ENCODE measurements at regions not wholly inside any gene's neighbourhood (a gene's known extent, or its start where the extent isn't known, plus 50 kb on each side); places are given as distances from the start of the nearest gene placed in this dataset.

GRCh38 chr18:64337018-64337417 is 188.1 kb upstream of the LINC00305 start:
- TF ChIP-seq EP300 (conservative IDR thresholded peaks at IDR 0.05; ENCODE audit: poor library complexity, severe bottlenecking) (no peak), TAF1 (IDR thresholded peaks at IDR 0.05; ENCODE audit: low read depth) (no peak), CTCF (IDR thresholded peaks at IDR 0.05; ENCODE audit: poor library complexity, severe bottlenecking) (no peak)

Data from neural cell (in vitro differentiated cells).